ENCODE measurements at regions not wholly inside any gene's neighbourhood (a gene's known extent, or its start where the extent isn't known, plus 50 kb on each side); places are given as distances from the start of the nearest gene placed in this dataset.

DNA sequence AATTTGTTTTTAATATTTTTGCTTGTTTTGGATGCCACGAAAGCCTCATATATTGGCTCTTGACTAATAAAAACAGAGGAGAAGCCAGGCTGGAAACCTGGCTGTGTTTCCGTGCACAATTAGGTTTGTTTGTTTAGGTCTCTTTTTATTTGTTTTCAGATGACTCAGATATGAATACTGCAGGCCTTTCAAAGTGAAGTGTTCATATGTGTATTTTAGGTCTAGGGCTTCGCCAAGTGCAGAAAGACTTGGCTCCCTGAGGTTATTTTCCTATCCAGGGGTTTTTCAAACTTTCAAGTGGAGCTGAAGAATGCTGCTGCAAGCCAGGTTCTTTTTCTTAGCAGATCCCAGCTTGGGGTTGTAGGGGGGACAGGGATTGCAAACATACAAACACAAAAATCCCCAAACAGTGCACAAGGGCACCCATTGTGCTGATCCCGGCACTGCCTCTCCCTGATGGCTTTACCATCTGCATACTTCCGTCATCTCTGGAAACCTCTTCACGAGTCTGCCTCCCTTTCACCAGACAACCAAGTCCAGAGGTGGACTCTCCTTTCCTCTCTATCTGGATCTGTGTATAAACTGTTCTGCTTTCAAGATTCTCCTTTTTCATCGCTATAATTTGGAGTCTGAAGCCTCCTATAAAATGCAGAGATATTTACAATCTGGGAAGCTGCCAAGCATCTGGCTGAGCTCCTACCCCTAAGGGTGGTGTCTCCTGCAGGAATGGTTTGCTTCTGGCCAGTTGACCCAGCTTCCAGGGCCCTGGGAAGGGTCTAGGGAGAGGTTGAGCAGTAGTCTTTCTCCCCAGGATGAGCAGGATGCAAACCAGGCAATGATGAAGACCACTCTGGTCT lies 108.6 kb downstream of the SMIM20 start:
- peak overlapping the region; percentile 28 for H3K4me3 ChIP-seq (ENCODE audit: low read depth, low read length)
- in situ Hi-C loops (cut with HindIII; ENCODE audit: low sequenced_read_pairs) = no loop called here
- peak; percentile 87 for DNase-seq (ENCODE audit: low read depth)
- TF ChIP-seq, protein P1, sequence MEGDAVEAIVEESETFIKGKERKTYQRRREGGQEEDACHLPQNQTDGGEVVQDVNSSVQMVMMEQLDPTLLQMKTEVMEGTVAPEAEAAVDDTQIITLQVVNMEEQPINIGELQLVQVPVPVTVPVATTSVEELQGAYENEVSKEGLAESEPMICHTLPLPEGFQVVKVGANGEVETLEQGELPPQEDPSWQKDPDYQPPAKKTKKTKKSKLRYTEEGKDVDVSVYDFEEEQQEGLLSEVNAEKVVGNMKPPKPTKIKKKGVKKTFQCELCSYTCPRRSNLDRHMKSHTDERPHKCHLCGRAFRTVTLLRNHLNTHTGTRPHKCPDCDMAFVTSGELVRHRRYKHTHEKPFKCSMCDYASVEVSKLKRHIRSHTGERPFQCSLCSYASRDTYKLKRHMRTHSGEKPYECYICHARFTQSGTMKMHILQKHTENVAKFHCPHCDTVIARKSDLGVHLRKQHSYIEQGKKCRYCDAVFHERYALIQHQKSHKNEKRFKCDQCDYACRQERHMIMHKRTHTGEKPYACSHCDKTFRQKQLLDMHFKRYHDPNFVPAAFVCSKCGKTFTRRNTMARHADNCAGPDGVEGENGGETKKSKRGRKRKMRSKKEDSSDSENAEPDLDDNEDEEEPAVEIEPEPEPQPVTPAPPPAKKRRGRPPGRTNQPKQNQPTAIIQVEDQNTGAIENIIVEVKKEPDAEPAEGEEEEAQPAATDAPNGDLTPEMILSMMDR (IDR thresholded peaks at IDR 0.05; ENCODE audit: low read depth, low read length, missing control alignments) = no peak

- DNase-seq (ENCODE audit: low read depth) = no peak
- in situ Hi-C loops (cut with HindIII; ENCODE audit: low sequenced_read_pairs) = no loop called here
- TF ChIP-seq, protein P1 (IDR thresholded peaks at IDR 0.05; ENCODE audit: low read depth, low read length, missing control alignments) = no peak
- H3K4me3 ChIP-seq (ENCODE audit: low read depth, low read length) = peak overlapping the region; percentile 28
Measured at GRCh38 chr4:26023203-26023972, 109.4 kb downstream of the SMIM20 start.

DNA sequence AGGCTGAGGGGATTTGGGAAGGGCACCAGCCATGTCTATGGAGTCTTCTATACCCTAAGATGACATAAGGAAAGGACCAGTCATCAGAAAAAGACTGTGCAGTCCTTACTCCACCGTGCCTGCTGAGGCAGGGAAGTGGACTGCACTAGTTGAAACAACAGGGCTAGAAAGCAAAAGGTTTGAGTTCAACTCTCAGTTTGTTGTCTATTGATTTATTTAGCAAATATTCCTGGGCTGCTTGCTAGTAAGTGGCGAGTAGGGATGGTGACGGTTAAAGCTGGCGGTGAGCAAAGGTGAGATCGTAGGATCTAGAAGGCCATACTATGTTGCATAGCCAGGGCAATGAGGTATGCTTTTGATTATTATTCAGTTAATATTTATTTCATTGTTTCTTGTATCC lies 110.1 kb downstream of the SMIM20 start:
- TF ChIP-seq, protein P1 (IDR thresholded peaks at IDR 0.05; ENCODE audit: low read depth, low read length, missing control alignments) = no peak
- in situ Hi-C loops (cut with HindIII; ENCODE audit: low sequenced_read_pairs) = no loop called here
- H3K4me3 ChIP-seq (ENCODE audit: low read depth, low read length) = no peak overlapping the region
- no peak for DNase-seq (ENCODE audit: low read depth)

- TF ChIP-seq, protein P1 (IDR thresholded peaks at IDR 0.05; ENCODE audit: low read depth, low read length, missing control alignments) = no peak
- DNase-seq (ENCODE audit: low read depth) = no peak
- no peak overlapping the region for H3K4me3 ChIP-seq (ENCODE audit: low read depth, low read length)
- in situ Hi-C loops (cut with HindIII; ENCODE audit: low sequenced_read_pairs) = no loop called here
Measured at GRCh38 chr4:26028133-26028792, 114.2 kb downstream of the SMIM20 start.

- H3K4me3 ChIP-seq (ENCODE audit: low read depth, low read length) = no peak overlapping the region
Measured at GRCh38 chr4:26028793-26029567, 115.0 kb downstream of the SMIM20 start.

More at GRCh38 chr4:26028793-26029567, 115.0 kb downstream of the SMIM20 start:
- TF ChIP-seq, protein P1 (IDR thresholded peaks at IDR 0.05; ENCODE audit: low read depth, low read length, missing control alignments) = peak; percentile 71
- no peak for DNase-seq (ENCODE audit: low read depth)
- in situ Hi-C loops (cut with HindIII; ENCODE audit: low sequenced_read_pairs) = no loop called here
